Skeletal muscle satellite cell (primary cell): ENCODE measurements at regions not wholly inside any gene's neighbourhood (a gene's known extent, or its start where the extent isn't known, plus 50 kb on each side); places are given as distances from the start of the nearest gene placed in this dataset.

Source experiments
- H3K27me3 ChIP-seq: 2 replicates; pipeline ENCODE4 v1.7.0; 2013; ENCODE audit warnings: low read length; ENCODE audit not compliant: control insufficient read depth, insufficient read depth
- H3K36me3 ChIP-seq: 2 replicates; pipeline ENCODE4 v1.7.0; 2013; ENCODE audit warnings: mild to moderate bottlenecking, control low read depth, low read length; ENCODE audit not compliant: insufficient read depth
- H3K4me1 ChIP-seq: 2 replicates; pipeline ENCODE4 v1.7.0; 2013; ENCODE audit warnings: low read length; ENCODE audit not compliant: control insufficient read depth, insufficient read depth
- H3K4me2 ChIP-seq: 2 replicates; pipeline ENCODE4 v1.7.0; 2013; ENCODE audit warnings: mild to moderate bottlenecking, low read length
- H3K4me3 ChIP-seq: 2 replicates; pipeline ENCODE4 v1.7.0; 2013; ENCODE audit warnings: low read length
- H3K9ac ChIP-seq: 2 replicates; pipeline ENCODE4 v1.7.0; 2013; ENCODE audit warnings: mild to moderate bottlenecking, low read depth, low read length, moderate library complexity
- H3K9me3 ChIP-seq: replicated peaks from 2 replicates; pipeline ENCODE4 v1.7.0; 2013; ENCODE audit warnings: mild to moderate bottlenecking, control low read depth, low read length

DNA sequence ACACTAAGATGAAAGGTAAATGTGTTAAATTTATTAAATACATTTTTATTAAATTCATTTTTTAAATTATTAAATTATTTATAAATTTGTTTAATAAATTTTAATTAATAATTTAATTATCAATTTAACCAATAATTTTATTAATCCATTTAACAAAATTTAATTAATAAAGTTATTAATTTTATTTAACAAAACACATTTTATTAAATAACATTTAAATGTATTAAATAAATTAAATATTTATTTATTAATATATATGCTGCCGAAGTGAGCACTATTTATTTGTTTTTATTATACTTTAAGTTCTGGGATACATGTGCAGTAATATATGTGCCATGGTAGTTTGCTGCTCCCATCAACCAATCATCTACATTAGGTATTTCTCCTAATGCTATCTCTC lies 719.5 kb downstream of the TRIML1 start:
- Histone ChIP-seq H3K4me1 (no peaks in the 10 kb centered on the region), H3K9me3 (no peaks in the 10 kb centered on the region), H3K4me2 (no peak overlapping the region), H3K4me3 (no peak overlapping the region), H3K36me3 (no peaks in the 10 kb centered on the region), H3K9ac (no peak overlapping the region), H3K27me3 (no peaks in the 10 kb centered on the region)

DNA sequence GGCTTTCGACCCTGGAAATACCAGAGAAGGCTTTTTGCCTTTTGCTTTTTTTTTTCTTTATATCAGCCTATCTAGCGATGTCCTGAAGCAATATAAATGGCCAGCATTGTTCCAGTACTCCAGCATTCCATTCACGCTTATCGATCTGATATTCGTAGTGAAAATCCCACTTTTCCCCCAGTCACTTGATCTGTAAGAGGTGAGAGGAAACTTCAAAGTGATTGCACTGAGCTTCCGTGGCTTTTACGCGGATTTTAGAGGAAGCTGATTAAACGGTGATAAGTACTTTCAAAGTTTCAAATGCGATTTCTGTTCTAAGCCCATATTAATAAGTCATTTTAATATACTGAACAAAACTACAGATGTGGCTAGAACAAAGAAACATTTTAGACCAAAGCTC lies 725.5 kb downstream of the TRIML1 start:
- no peak overlapping the region for H3K4me2 ChIP-seq
- H3K9ac ChIP-seq = no peak overlapping the region
- H3K9me3 ChIP-seq = no peaks in the 10 kb centered on the region
- no peaks in the 10 kb centered on the region for H3K4me1 ChIP-seq
- no peaks in the 10 kb centered on the region for H3K36me3 ChIP-seq
- no peaks in the 10 kb centered on the region for H3K27me3 ChIP-seq
- H3K4me3 ChIP-seq = no peak overlapping the region

DNA sequence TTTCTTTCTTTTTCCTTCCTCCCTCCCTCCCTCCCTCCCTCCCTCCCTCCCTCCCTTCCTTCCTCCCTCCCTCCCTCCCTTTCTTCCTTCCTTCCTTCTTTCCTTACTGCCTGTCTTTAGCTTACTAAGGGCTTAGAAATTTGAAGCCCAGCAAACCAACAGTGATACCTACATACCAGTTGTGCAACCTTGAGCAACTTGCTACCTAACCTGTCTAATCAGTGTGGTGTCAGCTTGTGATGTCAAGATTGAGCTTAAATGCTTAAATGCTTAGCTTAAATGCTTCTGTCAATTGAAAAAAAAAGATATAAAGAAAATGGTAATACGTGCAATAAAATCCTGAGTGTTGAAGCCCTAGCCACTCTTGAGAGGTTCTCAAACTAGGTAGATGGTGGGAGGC lies 728.6 kb downstream of the TRIML1 start:
- Histone ChIP-seq H3K4me2 (no peak overlapping the region), H3K4me1 (no peaks in the 10 kb centered on the region), H3K9ac (no peak overlapping the region), H3K36me3 (no peaks in the 10 kb centered on the region), H3K9me3 (no peaks in the 10 kb centered on the region), H3K27me3 (no peaks in the 10 kb centered on the region), H3K4me3 (no peak overlapping the region)

DNA sequence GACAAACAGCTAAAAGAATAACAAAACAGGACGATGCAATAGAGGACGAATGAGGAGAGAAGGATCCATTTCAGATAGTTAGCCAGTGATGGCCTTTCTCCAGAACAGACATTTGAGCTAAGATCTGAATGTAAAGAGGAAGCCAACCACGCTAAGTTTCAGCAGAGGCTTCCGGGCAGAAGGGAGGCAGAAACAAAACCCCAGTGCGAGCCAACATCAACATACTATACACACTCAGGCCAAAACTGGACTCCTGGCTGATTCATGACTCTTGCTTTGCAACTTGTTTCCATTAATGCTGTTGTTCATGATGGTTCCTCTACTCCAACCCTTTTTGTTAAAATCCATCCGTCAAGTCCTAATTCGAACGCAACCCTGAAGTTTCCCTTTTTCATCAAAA lies 730.3 kb downstream of the TRIML1 start:
- H3K4me1 ChIP-seq = no peaks in the 10 kb centered on the region
- no peak overlapping the region for H3K4me3 ChIP-seq
- H3K4me2 ChIP-seq = no peak overlapping the region
- no peaks in the 10 kb centered on the region for H3K36me3 ChIP-seq
- H3K9ac ChIP-seq = no peak overlapping the region
- H3K27me3 ChIP-seq = no peaks in the 10 kb centered on the region
- no peaks in the 10 kb centered on the region for H3K9me3 ChIP-seq

DNA sequence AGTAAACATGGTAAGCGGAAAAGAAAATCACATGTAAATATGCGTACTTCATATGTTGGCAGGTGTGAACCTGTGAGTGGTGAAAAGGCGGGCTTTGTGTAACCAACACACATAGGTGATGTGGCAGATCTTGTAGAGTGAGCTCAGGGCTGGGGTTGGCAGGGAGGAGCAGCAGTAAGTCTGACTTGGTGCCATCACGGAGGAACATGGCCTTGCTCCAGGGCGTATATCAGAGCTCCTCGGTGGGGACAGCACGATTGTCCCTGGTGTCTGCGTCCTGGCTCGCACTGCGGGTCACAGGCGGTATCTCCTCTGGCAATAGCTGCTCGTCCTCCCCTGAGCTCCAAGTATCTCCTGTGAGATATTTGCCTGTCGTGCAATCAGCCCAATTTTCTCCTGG lies 733.6 kb downstream of the TRIML1 start:
- Histone ChIP-seq H3K4me1 (no peaks in the 10 kb centered on the region), H3K27me3 (no peaks in the 10 kb centered on the region), H3K36me3 (no peaks in the 10 kb centered on the region), H3K9me3 (no peaks in the 10 kb centered on the region), H3K4me3 (no peak overlapping the region), H3K9ac (no peak overlapping the region), H3K4me2 (no peak overlapping the region)

DNA sequence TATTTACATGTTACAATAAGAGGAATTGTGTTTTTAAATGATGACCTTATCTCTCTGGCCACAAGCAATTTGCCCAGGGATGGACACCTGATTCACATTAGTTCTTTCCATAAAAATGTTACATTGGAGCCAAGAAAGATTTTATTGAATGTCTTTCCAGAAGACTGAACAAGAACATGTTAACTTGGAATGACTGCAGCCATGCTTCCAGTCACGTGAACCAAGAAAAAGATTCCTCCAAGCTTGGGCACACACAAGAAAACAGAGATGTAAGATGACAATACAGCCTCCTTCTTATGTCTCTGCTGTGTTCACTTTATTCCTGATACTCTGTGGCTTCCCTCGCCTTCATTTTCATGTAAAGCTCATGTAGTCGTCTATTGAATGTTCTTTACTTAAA lies 737.6 kb downstream of the TRIML1 start:
- H3K36me3 ChIP-seq = no peaks in the 10 kb centered on the region
- no peak overlapping the region for H3K4me3 ChIP-seq
- no peak overlapping the region for H3K9ac ChIP-seq
- H3K4me1 ChIP-seq = no peaks in the 10 kb centered on the region
- no peaks in the 10 kb centered on the region for H3K27me3 ChIP-seq
- H3K4me2 ChIP-seq = no peak overlapping the region
- no peaks in the 10 kb centered on the region for H3K9me3 ChIP-seq

DNA sequence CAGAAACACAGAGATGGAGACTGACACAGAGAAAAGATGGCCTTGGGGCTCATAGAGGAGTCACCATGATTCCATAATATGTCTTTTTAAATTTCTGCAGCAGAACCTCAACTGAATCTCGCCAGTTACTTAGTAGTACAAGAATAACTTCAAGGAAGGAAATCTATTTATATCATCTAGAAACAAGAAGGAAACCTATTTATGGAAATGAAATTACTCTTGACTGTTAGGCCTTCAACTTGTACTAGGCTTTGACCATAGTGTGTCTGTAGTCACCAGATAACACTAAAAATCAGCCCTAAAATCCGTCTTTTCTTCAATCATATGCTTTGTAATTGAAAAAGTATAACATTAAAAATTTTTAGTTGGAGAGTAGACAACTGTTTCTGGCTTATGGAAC lies 740.4 kb downstream of the TRIML1 start:
- Histone ChIP-seq H3K36me3 (no peaks in the 10 kb centered on the region), H3K4me1 (no peaks in the 10 kb centered on the region), H3K9me3 (no peaks in the 10 kb centered on the region), H3K4me3 (no peak overlapping the region), H3K4me2 (no peak overlapping the region), H3K9ac (no peak overlapping the region), H3K27me3 (no peaks in the 10 kb centered on the region)

DNA sequence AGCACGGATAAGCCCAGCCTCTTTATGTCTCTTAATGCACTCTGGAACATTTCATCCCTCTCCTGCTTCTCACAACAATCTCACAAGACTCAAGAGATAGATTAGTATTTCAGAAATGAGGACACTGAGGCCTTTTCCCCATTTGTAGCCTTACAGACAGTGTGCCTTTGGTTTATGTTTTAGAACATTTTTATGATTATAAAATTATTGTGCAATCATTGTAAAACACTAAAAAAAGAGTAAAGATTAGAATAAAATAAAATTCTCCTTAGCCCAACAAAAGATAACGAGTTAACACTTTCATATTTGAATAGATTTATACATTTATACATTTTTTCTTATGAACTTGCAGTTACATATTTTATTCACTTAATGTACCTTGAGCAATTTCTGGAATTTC lies 748.7 kb downstream of the TRIML1 start:
- no peak overlapping the region for H3K4me3 ChIP-seq

DNA sequence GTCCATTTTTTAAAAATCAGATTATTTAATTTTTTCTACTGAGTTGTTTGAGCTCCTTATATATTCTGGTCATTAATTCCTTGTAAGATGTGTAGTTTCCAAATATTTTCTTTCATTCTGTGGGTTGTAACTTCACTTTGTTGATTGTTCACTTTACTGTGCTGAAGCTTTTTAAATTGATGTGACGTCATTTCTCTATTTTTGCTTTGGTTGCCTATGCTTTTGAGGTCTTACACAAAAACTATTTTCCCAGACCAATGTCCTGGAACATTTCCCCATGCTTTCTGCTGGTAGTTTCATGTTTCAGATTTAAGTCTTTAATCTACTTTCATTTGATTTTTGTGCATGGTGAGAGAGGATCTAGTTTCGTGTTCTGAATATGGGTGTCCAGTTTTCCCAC lies 753.6 kb downstream of the TRIML1 start:
- no peak overlapping the region for H3K9ac ChIP-seq
- H3K4me1 ChIP-seq = no peaks in the 10 kb centered on the region
- H3K27me3 ChIP-seq = no peaks in the 10 kb centered on the region
- H3K36me3 ChIP-seq = no peaks in the 10 kb centered on the region
- H3K4me2 ChIP-seq = no peak overlapping the region
- no peaks in the 10 kb centered on the region for H3K9me3 ChIP-seq
- H3K4me3 ChIP-seq = no peak overlapping the region

More for the DNA sequence above, 748.7 kb downstream of the TRIML1 start:
- H3K4me2 ChIP-seq = no peak overlapping the region
- no peaks in the 10 kb centered on the region for H3K9me3 ChIP-seq
- no peaks in the 10 kb centered on the region for H3K36me3 ChIP-seq
- no peaks in the 10 kb centered on the region for H3K4me1 ChIP-seq
- H3K27me3 ChIP-seq = no peaks in the 10 kb centered on the region
- no peak overlapping the region for H3K9ac ChIP-seq

DNA sequence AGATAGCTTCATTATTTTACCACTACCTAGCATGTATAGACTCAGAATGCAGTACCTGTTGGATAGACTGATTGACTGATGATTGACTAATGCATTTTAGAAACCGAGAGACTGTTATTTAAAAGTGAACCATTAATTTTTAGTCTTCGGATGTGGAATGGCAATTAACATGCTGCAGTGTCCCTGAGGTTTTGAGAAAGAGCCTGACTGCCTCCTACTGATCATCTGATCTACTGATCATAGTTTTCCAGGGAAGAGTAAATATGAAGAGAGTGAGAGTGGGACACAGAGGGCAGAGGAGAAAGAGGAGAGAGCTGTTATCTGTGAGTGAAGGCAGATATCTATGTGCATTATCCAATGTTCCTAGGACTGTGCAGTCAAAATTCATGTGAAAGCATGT lies 764.7 kb downstream of the TRIML1 start:
- no peak overlapping the region for H3K9ac ChIP-seq
- no peaks in the 10 kb centered on the region for H3K4me1 ChIP-seq
- no peaks in the 10 kb centered on the region for H3K9me3 ChIP-seq
- no peaks in the 10 kb centered on the region for H3K27me3 ChIP-seq
- no peaks in the 10 kb centered on the region for H3K36me3 ChIP-seq
- no peak overlapping the region for H3K4me2 ChIP-seq
- no peak overlapping the region for H3K4me3 ChIP-seq

DNA sequence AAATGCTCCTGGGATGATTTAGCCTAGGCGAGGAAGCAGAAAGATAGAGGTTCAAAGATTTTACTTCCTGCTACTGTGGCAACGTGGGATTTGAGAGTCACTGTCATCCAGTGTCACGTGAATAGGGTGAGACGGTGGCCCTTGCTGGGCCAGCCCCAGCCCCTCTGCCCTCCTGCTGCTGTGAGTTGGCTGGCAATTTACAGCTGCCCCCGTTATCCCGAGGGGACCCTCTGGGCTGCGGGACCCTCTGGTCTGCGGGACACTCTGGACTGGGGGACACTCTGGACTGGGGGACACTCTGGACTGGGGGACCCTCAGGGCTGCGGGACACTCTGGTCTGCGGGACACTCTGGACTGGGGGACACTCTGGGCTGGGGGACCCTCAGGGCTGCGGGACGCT lies 765.4 kb downstream of the TRIML1 start:
- H3K27me3 ChIP-seq = no peaks in the 10 kb centered on the region
- no peaks in the 10 kb centered on the region for H3K36me3 ChIP-seq
- H3K4me3 ChIP-seq = no peak overlapping the region
- no peaks in the 10 kb centered on the region for H3K4me1 ChIP-seq
- H3K4me2 ChIP-seq = no peak overlapping the region
- H3K9ac ChIP-seq = no peak overlapping the region
- no peaks in the 10 kb centered on the region for H3K9me3 ChIP-seq

DNA sequence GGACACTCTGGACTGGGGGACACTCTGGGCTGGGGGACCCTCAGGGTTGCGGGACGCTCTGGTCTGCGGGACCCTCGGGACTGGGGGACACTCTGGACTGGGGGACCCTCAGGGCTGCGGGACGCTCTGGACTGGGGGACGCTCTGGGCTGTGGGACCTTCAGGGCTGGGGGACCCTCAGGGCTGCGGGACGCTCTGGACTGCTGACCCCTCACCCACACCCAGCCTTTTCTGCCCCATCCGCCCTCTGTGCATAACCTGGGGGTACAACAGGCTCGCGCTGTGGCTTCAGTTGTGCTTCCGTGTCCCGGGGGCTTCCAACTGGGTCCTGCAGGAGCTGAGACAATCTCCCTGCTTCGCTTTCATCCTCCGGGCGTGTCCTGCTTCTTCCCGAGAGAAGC lies 766.0 kb downstream of the TRIML1 start:
- Histone ChIP-seq H3K4me1 (no peaks in the 10 kb centered on the region), H3K36me3 (no peaks in the 10 kb centered on the region), H3K9ac (no peak overlapping the region), H3K4me3 (no peak overlapping the region), H3K9me3 (no peaks in the 10 kb centered on the region), H3K27me3 (no peaks in the 10 kb centered on the region), H3K4me2 (no peak overlapping the region)

DNA sequence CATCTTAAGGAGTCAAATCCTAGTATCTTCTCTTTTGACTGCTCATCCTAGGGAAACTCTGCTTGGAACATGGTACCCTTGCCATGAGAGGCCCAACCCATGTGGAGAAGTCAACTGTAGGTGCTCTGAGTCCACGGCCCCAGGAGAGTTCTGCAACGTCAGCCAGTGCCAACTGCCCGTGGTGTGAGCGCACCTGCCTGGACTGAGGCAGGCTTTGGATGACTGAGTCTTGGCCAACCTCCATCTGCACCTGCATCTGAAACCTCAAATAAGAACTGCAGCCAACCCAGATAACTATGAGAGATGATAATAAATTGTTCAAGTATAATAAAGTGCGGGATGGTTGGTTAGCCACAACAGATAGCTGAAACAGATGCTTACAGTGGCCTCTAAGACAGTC lies 772.0 kb downstream of the TRIML1 start:
- H3K9me3 ChIP-seq = no peaks in the 10 kb centered on the region
- H3K4me1 ChIP-seq = no peaks in the 10 kb centered on the region
- H3K36me3 ChIP-seq = no peaks in the 10 kb centered on the region
- no peak overlapping the region for H3K4me3 ChIP-seq
- no peaks in the 10 kb centered on the region for H3K27me3 ChIP-seq
- H3K4me2 ChIP-seq = no peak overlapping the region
- no peak overlapping the region for H3K9ac ChIP-seq
